ENCODE measurements at regions not wholly inside any gene's neighbourhood (a gene's known extent, or its start where the extent isn't known, plus 50 kb on each side); places are given as distances from the start of the nearest gene placed in this dataset.

DNA sequence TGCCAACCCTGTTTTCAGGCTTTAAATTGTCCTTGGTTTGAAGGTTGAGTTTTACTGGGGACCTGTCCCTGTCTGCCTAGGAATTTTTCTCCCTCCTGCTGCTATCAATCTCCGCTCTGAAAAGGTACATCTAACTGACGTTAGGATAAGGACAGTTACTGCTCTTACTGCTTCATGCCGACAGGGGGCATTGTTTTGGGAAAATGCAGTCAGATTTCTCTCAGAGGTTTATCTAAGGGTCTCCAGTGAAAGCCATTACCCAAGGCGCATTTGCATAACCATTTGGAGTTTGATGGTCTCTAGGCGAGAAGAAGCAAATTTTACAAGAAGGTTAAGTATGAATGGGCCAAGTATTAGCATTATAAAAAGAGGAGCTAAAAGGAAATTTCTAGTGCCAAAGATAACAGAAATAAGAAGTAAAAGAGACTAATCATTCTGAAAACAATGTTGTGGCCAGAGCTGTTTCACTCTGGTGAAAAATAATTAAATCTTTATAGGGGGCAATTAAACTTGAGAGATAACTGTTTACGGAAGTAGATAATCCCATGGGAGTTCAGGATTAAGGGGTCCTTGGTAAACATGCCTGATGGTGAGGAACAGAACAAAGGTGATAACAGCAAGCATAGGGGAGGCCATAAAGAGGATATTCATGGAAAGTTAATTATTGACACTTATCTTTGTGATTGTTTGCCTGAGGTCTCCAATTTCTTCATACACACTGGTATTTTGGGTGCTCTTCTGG, 605.0 kb downstream of the MTRR start:
- DNase-seq (ENCODE audit: low read depth), result no peak

- no peak for DNase-seq (ENCODE audit: low read depth)
Observed at GRCh38 chr5:8474569-8474930, 605.6 kb downstream of the MTRR start.

GRCh38 chr5:8478326-8478725, 609.4 kb downstream of the MTRR start:
- no peak for DNase-seq (ENCODE audit: low read depth)

GRCh38 chr5:8481007-8481406, 612.1 kb downstream of the MTRR start:
- DNase-seq (ENCODE audit: low read depth), result no peak

DNA sequence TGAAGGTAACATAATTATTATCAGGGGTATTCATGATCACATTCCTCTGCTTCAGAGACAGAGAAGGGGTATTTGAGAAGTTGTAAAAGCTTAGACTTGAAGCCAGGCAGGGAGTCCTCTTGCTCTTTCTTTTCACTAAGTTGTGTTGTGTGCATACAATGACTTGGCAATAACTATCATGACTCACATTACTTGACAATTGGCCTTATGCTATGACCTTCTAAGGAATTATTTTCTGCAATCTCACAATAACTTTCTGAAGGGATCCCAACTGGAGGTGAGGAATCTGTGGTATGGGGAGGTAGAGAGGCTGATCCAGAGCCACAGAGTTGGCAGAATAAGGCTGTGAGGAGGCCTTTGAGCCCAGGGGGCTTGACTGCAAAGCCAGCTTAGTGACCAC, 622.3 kb downstream of the MTRR start:
- no peak for DNase-seq (ENCODE audit: low read depth)

DNA sequence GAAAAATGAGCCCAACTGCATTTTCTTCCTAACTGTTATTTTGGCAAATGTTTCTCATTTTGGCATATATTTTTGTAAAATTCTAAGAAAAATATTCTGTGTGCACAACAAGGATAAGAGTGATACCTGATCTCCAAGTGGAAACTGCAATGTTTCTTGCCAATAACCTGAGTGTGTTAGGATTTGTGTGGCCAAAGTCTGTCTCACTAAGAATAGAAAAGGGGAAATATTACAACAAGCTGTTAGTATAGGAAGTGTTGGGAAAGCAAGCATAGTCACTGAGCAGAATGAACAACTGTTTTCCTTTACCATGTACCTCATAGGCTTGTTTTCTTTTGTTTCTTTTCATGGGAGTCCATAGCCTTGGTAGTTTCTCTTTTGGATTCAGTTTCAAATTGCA, 624.2 kb downstream of the MTRR start:
- no peak for DNase-seq (ENCODE audit: low read depth)

DNA sequence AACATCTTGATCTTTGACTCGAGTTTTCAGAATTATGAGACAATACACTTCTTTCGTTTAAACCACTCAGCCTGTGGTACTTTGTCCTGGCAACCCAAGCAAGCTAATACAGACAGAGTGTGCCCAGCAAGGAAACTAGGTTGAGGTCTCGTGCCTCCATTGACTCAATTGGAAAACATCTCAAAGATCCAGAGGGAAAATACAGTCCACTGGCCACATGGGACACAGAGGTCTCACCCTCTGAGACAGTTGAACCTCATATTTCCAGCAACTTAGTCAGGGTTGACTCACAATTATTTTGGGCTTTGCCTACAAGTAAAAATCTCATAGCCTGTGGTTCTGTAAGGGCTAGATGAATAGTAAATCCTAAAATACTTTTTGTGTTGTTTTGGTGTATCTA, 631.5 kb downstream of the MTRR start:
- no peak for DNase-seq (ENCODE audit: low read depth)

DNA sequence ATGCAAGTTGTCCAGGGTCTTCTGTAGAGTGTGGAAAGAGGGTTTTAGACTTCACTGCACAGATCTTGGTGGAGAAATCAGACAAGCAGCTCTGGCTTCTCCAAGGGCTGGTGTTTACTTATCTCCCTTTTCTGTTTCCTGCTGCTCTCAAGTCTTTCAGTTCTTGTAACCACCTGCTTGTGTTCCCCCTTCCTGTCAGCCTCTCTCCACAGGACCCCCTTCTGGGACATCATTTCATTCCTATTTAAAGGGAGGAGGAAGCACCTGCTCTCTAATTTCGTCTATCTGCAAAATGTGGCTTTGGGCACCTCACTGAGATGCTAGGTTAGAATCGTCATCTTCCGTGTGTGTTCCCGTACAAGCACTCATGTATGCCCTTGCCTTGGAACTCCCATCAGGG, 636.2 kb downstream of the MTRR start:
- no peak for DNase-seq (ENCODE audit: low read depth)

GRCh38 chr5:8508231-8508630, 639.3 kb downstream of the MTRR start:
- no peak for DNase-seq (ENCODE audit: low read depth)

GRCh38 chr5:8516356-8516755, 647.4 kb downstream of the MTRR start:
- no peak for DNase-seq (ENCODE audit: low read depth)

GRCh38 chr5:8517456-8517855, 648.5 kb downstream of the MTRR start:
- no peak for DNase-seq (ENCODE audit: low read depth)

DNA sequence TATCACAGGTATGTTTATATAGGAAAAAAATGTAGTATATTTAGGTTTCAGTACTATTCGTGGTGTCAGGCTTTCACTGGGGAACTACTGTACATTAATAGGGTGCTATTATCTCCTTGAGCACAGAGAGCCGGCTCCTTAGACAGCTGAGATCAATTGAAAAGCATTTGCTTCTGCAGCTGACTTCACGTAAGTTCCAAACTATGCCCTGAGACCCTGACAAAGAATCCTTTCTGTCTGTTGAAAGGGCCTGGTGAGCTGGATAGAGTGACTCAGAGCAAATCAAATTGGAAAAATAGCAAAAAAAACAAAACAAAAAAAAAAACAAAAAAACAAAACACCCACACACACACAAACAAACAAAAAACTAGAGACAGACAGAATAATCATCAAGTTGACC, 652.0 kb downstream of the MTRR start:
- DNase-seq (ENCODE audit: low read depth), result no peak

DNA sequence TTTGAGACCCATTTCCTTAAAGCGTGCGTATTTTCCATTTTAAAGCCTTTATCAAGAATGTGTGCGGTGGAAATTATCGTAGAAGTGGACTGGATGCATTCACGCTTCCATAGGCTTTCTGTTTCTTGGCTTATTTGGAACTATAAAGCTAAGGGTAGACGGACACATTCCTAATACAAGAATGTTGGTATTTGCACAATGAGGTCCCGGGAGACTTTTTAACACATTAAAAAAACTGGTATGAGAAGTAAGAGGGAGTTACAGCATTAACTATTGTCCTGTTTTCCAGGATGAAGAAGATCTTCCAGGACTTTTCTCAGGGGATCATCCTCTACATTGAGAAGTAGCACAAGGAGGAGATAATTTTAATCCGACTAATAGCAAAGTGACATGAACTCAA, 653.0 kb downstream of the MTRR start:
- no peak for DNase-seq (ENCODE audit: low read depth)

DNA sequence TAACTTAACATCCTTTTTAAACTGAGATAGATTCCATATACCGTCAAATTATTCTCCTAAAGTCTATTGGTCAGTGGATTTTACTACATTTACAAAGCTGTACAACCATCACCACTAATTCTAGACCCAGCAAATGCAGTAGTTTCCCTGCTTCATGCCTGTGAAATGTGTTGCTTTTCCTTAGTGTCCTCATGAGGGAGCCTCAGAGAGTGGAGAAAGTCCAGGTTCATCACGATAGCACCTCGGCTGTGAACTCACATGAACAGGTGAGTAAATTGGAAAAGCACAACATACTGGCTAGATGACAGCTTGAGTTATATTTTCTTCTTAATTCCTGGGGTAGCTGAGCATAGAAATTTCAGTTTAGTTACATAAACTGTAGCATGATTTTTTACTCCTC, 653.7 kb downstream of the MTRR start:
- DNase-seq (ENCODE audit: low read depth), result no peak

- no peak for DNase-seq (ENCODE audit: low read depth)
Observed at GRCh38 chr5:8523501-8523900, 654.6 kb downstream of the MTRR start.

DNA sequence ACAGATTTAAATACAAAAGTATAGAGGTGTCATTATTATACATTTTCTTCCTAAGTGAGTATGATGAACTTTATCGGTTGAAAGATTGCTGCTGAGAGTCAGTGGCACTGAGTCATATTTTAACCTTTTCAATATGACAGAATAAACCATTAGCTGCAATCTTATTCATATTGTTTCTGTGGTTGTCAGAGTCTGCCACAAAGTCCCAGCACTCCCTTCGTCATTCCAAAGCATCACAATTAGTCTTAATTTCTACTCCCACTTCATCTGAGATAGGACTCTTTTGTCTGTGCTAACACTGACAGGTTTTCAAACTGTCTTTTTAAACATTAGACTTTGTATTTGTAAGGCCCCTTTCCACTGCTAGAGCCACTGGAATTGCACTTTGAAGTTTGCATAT, 656.9 kb downstream of the MTRR start:
- no peak for DNase-seq (ENCODE audit: low read depth)

DNA sequence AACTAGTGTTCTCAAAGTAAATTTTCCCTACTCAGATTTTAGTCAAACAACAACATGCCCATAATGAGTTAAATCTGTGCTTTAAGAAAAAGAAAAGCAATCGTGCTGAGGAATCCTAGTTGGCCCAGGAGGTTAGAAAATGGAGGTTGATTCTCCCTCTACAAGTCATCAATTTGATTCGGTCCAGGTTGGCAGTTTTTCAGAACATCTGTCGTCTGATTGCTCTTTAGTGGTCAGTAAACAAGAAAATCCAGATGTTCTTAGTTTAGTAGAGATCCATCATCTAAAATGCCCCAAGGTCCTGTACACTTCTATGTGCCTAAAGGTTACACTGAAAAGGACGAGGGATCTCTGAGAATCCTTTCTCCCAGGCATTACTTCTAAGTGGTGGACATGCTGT, 659.2 kb downstream of the MTRR start:
- no peak for DNase-seq (ENCODE audit: low read depth)

DNA sequence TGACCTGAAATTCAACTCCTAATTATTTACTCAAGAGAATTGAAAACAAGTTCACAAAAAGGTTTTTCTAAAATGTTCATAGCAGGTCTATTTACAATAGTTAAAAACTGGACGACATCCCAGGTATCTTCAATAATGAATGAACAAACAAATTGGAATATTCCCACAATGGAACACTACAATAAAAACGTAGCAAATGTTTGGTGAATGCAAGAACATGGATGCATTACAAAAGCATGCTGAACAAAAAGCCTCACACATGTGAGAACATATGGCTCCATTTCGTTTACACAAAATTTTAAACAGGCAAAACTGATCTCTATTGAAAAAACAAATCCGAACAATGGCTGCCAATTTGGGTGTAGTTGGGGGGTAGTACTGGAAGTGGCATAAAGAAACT, 669.9 kb downstream of the MTRR start:
- no peak for DNase-seq (ENCODE audit: low read depth)

- DNase-seq (ENCODE audit: low read depth), result no peak
Observed at GRCh38 chr5:8540317-8540716, 671.4 kb downstream of the MTRR start.

GRCh38 chr5:8550921-8551320, 682.0 kb downstream of the MTRR start:
- DNase-seq (ENCODE audit: low read depth), result no peak

DNA sequence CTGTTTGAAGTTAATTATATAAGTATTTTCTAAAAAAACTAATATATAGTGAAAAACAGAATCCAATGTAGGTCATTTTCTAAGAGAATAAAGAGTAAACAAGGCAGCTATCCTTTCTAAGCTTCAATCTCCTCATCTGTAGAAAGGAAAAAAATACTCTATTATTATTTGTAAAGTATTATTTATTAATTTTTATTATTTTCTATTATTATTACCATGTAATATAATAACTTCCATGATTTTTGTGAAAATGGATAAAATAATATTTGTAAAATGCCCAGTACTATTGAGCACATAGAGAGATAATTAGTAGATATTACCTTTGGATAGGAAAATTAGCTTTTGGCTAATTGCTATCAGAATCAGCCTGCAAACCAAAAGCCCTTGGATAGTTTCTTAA, 684.4 kb downstream of the MTRR start:
- no peak for DNase-seq (ENCODE audit: low read depth)

DNA sequence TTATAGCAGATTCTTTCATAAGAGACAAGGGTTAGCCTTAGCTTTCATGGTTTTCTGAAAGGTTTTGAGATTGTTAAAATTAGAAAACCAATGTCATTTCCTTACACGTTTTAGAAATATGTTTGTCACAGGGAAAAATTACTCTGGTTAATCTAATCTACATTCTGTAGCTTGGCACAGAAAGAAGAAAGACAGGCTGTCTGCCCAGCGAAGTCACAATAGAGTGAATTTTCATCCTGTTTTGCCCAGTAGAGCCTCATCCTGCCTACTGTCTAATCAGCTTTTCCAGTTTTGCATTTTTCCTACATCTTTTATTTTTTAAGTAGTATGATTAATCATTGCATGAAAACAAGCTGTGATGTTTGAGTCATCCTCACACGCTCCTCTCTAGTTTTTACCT, 688.8 kb downstream of the MTRR start:
- no peak for DNase-seq (ENCODE audit: low read depth)

- no peak for DNase-seq (ENCODE audit: low read depth)
Observed at GRCh38 chr5:8560776-8561175, 691.8 kb downstream of the MTRR start.

GRCh38 chr5:8561224-8561840, 692.4 kb downstream of the MTRR start:
- DNase-seq (ENCODE audit: low read depth), result no peak

All from T-helper 22 cell (primary cell).